ENCODE measurements at regions not wholly inside any gene's neighbourhood (a gene's known extent, or its start where the extent isn't known, plus 50 kb on each side); places are given as distances from the start of the nearest gene placed in this dataset.

- H3K4me3 Mint-ChIP-seq = no peak overlapping the region
- H3K36me3 Mint-ChIP-seq (ENCODE audit: low read depth) = no peaks in the 10 kb centered on the region
- no peak for TF ChIP-seq CTCF (conservative IDR thresholded peaks at IDR 0.05)
- H3K27me3 Mint-ChIP-seq (ENCODE audit: insufficient read depth) = peaks cover 21% of the 10 kb centered on the region
- H3K36me3 ChIP-seq (ENCODE audit: control insufficient read depth, insufficient read depth, low read length) = no peaks in the 10 kb centered on the region
- H3K4me1 Mint-ChIP-seq = no peaks in the 10 kb centered on the region
- H3K9me3 Mint-ChIP-seq = no peaks in the 10 kb centered on the region
- no peak overlapping the region for H3K27ac ChIP-seq (ENCODE audit: low read depth, low read length)
- H3K9ac ChIP-seq (ENCODE audit: extremely low read depth, low read length, poor library complexity, severe bottlenecking) = no peak overlapping the region
- H3K27me3 ChIP-seq (ENCODE audit: control insufficient read depth, insufficient read depth, low read length, poor library complexity, severe bottlenecking) = no peaks in the 10 kb centered on the region
- 88 to 89% methylated on average over 5 to 9 of the region's 9 CpGs for WGBS, 2 experiments (ENCODE audit: insufficient coverage in 1 of 2, insufficient read length in 1 of 2)
- no peaks in the 10 kb centered on the region for H3K9me3 ChIP-seq (ENCODE audit: control insufficient read depth, low read length)
- no peak overlapping the region for H3K4me3 ChIP-seq (ENCODE audit: low read length)
- no peaks in the 10 kb centered on the region for H3K4me1 ChIP-seq (ENCODE audit: control insufficient read depth, insufficient read depth, low read length)
- DNase-seq = no peak
- no peak overlapping the region for H3K27ac Mint-ChIP-seq
Observed at GRCh38 chr6:6801635-6802218, 213.2 kb downstream of the LY86 start.

GRCh38 chr6:6803180-6803977 is 214.9 kb downstream of the LY86 start:
- Histone ChIP-seq H3K27me3 (ENCODE audit: control insufficient read depth, insufficient read depth, low read length, poor library complexity, severe bottlenecking) (no peaks in the 10 kb centered on the region), H3K36me3 (ENCODE audit: control insufficient read depth, insufficient read depth, low read length) (no peaks in the 10 kb centered on the region), H3K9ac (ENCODE audit: extremely low read depth, low read length, poor library complexity, severe bottlenecking) (no peak overlapping the region), H3K9me3 (ENCODE audit: control insufficient read depth, low read length) (no peaks in the 10 kb centered on the region), H3K4me1 (ENCODE audit: control insufficient read depth, insufficient read depth, low read length) (peaks cover 3% of the 10 kb centered on the region), H3K27ac (ENCODE audit: low read depth, low read length) (no peak overlapping the region), H3K4me3 (ENCODE audit: low read length) (no peak overlapping the region)
- Mint-ChIP-seq H3K27me3 (ENCODE audit: insufficient read depth) (peaks cover 17% of the 10 kb centered on the region), H3K4me3 (no peak overlapping the region), H3K27ac (no peak overlapping the region), H3K36me3 (ENCODE audit: low read depth) (no peaks in the 10 kb centered on the region), H3K9me3 (no peaks in the 10 kb centered on the region), H3K4me1 (no peaks in the 10 kb centered on the region)
- no peak for DNase-seq
- WGBS, 2 experiments (ENCODE audit: insufficient coverage in 1 of 2, insufficient read length in 1 of 2) = 91 to 97% methylated on average over 12 to 18 of the region's 18 CpGs
- TF ChIP-seq CTCF (conservative IDR thresholded peaks at IDR 0.05) = no peak

GRCh38 chr6:6804843-6805615 is 216.5 kb downstream of the LY86 start:
- 92 to 94% methylated on average over 3 to 8 of the region's 8 CpGs for WGBS, 2 experiments (ENCODE audit: insufficient coverage in 1 of 2, insufficient read length in 1 of 2)
- TF ChIP-seq CTCF (conservative IDR thresholded peaks at IDR 0.05) = no peak
- Mint-ChIP-seq H3K27ac (no peak overlapping the region), H3K4me1 (peaks cover 4% of the 10 kb centered on the region), H3K9me3 (no peaks in the 10 kb centered on the region), H3K4me3 (no peak overlapping the region), H3K36me3 (ENCODE audit: low read depth) (no peaks in the 10 kb centered on the region), H3K27me3 (ENCODE audit: insufficient read depth) (peaks cover 18% of the 10 kb centered on the region)
- no peaks in the 10 kb centered on the region for H3K36me3 ChIP-seq (ENCODE audit: control insufficient read depth, insufficient read depth, low read length)
- no peak overlapping the region for H3K9ac ChIP-seq (ENCODE audit: extremely low read depth, low read length, poor library complexity, severe bottlenecking)
- no peaks in the 10 kb centered on the region for H3K9me3 ChIP-seq (ENCODE audit: control insufficient read depth, low read length)
- H3K4me1 ChIP-seq (ENCODE audit: control insufficient read depth, insufficient read depth, low read length) = peaks cover 3% of the 10 kb centered on the region
- no peak overlapping the region for H3K27ac ChIP-seq (ENCODE audit: low read depth, low read length)
- H3K27me3 ChIP-seq (ENCODE audit: control insufficient read depth, insufficient read depth, low read length, poor library complexity, severe bottlenecking) = no peaks in the 10 kb centered on the region
- DNase-seq = no peak
- no peak overlapping the region for H3K4me3 ChIP-seq (ENCODE audit: low read length)
